ACC112 (cell line): ENCODE measurements at regions not wholly inside any gene's neighbourhood (a gene's known extent, or its start where the extent isn't known, plus 50 kb on each side); places are given as distances from the start of the nearest gene placed in this dataset.

ENCODE experiments used
- H2AFZ ChIP-seq: fragments of 200-600 bp; sonication (generic); one replicate; pipeline ENCODE4 v1.6.0; 2017; ENCODE audit warnings: antibody characterized with exemption, low read length; ENCODE audit not compliant: unreplicated experiment
- H3K27ac ChIP-seq: fragments of 200-600 bp; sonication (generic); 2 replicates; pipeline ENCODE4 v1.5.1; 2014; ENCODE audit warnings: low read depth, mild to moderate bottlenecking, antibody characterized with exemption, low read length, moderate library complexity
- H3K27me3 ChIP-seq: fragments of 200-600 bp; sonication (generic); 2 replicates; pipeline ENCODE4 v1.6.1; 2014; ENCODE audit warnings: mild to moderate bottlenecking, antibody characterized with exemption, low read length, moderate library complexity, mixed read lengths; ENCODE audit not compliant: insufficient read depth
- H3K36me3 ChIP-seq: fragments of 200-600 bp; sonication (generic); 2 replicates; pipeline ENCODE4 v1.6.1; 2016; ENCODE audit warnings: mild to moderate bottlenecking, antibody characterized with exemption, low read length, moderate library complexity, mixed read lengths; ENCODE audit not compliant: insufficient read depth
- H3K4me1 ChIP-seq: fragments of 200-600 bp; sonication (generic); one replicate; pipeline ENCODE4 v1.6.1; 2016; ENCODE audit warnings: low read length, mixed read lengths; ENCODE audit not compliant: insufficient read depth, unreplicated experiment, control insufficient read depth
- H3K4me3 ChIP-seq: fragments of 200-600 bp; sonication (generic); 2 replicates; pipeline ENCODE4 v1.5.1; 2014; ENCODE audit warnings: mild to moderate bottlenecking, low read depth, low read length
- H3K79me2 ChIP-seq: fragments of 200-600 bp; sonication (generic); one replicate; pipeline ENCODE4 v1.6.0; 2016; ENCODE audit warnings: low read length; ENCODE audit not compliant: control insufficient read depth, unreplicated experiment, insufficient read depth

DNA sequence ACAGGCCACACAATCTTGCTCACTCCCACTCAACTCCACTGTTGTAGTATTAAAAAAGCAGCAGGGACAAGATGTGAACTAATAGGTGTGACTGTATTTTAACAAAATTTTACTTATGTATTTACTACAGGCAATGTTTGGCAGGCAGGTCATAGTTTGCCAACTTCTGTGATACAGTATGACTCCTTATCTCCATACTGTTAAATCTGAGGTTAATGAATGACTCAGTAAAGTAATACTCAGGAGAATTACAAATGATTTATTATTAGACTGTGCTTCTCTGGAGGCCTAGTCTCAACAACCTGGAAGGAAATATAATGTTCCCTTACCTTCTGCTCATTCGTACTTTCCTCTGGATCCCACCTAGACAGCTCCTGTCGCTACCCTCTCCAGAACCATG is 258.6 kb upstream of the KCNMB2 start:
- H3K79me2 ChIP-seq, result no peaks in the 10 kb centered on the region
- H3K36me3 ChIP-seq, result no peaks in the 10 kb centered on the region
- no peaks in the 10 kb centered on the region for H3K4me1 ChIP-seq
- H2AFZ ChIP-seq, result no peak overlapping the region
- no peak overlapping the region for H3K4me3 ChIP-seq
- H3K27me3 ChIP-seq, result no peaks in the 10 kb centered on the region
- H3K27ac ChIP-seq, result no peak overlapping the region

GRCh38 chr3:178283561-178283960 is 252.7 kb upstream of the KCNMB2 start:
- Histone ChIP-seq H3K4me1 (no peaks in the 10 kb centered on the region), H3K27ac (no peak overlapping the region), H2AFZ (no peak overlapping the region), H3K4me3 (no peak overlapping the region), H3K36me3 (no peaks in the 10 kb centered on the region), H3K79me2 (no peaks in the 10 kb centered on the region), H3K27me3 (no peaks in the 10 kb centered on the region)

GRCh38 chr3:178284181-178284580 is 252.1 kb upstream of the KCNMB2 start:
- H3K27me3 ChIP-seq, result no peaks in the 10 kb centered on the region
- no peaks in the 10 kb centered on the region for H3K36me3 ChIP-seq
- no peaks in the 10 kb centered on the region for H3K79me2 ChIP-seq
- H3K4me3 ChIP-seq, result no peak overlapping the region
- no peaks in the 10 kb centered on the region for H3K4me1 ChIP-seq
- H3K27ac ChIP-seq, result no peak overlapping the region
- no peak overlapping the region for H2AFZ ChIP-seq

DNA sequence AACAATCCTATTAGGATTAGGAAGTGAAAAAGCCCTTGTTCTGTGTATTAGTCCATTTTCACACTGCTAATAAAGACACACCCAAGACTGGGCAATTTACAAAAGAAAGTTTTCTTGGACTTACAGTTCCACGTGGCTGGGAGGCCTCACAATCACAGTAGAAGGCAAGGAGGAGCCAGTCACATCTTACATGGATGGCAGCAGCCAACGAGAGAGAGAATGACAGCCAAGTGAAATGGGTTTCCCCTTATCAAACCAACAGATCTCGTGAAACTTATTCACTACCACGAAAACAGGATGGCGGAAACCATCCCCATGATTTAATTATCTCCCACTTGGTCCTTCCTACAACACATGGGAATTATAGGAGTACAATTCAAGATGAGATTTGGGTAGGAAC is 248.2 kb upstream of the KCNMB2 start:
- no peak overlapping the region for H3K4me3 ChIP-seq
- H3K27me3 ChIP-seq, result no peaks in the 10 kb centered on the region
- no peak overlapping the region for H3K27ac ChIP-seq
- no peaks in the 10 kb centered on the region for H3K4me1 ChIP-seq
- no peaks in the 10 kb centered on the region for H3K79me2 ChIP-seq
- no peak overlapping the region for H2AFZ ChIP-seq
- H3K36me3 ChIP-seq, result no peaks in the 10 kb centered on the region

DNA sequence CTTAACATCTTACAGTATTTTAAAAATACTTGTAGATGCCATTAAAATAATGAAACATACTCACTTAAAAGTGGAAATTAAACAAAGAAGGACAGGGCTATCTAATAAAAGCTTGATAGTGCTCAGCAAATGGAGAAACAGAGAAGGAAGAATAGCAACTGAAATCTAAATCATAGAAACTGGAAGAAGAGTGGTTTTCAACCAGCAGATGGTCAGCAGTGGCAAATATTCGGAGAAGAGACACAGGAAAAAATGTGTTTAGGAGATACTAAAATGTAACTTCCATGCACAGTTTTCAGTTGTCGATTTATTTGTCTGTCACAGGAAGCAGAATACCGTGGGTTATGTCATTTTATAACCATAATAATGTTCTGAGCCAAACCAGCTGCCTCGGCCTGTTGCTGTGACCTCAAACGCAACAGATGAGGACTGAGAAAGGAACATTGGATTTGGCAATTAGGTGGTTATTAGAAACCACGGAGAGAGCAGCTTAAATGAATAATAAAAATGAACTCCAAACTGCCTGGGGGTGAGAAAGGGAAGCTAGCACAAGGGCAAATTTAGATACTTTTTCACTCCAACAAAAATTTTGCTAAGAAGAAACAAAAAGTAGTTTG is 246.6 kb upstream of the KCNMB2 start:
- H3K27me3 ChIP-seq, result no peaks in the 10 kb centered on the region
- no peak overlapping the region for H2AFZ ChIP-seq
- no peaks in the 10 kb centered on the region for H3K79me2 ChIP-seq
- H3K4me3 ChIP-seq, result no peak overlapping the region
- no peaks in the 10 kb centered on the region for H3K4me1 ChIP-seq
- H3K36me3 ChIP-seq, result no peaks in the 10 kb centered on the region
- H3K27ac ChIP-seq, result no peak overlapping the region

- Histone ChIP-seq H3K36me3 (no peaks in the 10 kb centered on the region), H3K79me2 (no peaks in the 10 kb centered on the region), H3K4me1 (no peaks in the 10 kb centered on the region), H3K27me3 (no peaks in the 10 kb centered on the region), H2AFZ (no peak overlapping the region), H3K27ac (no peak overlapping the region), H3K4me3 (no peak overlapping the region)
These were observed 244.5 kb upstream of the KCNMB2 start for GRCh38 chr3:178291574-178292370.

DNA sequence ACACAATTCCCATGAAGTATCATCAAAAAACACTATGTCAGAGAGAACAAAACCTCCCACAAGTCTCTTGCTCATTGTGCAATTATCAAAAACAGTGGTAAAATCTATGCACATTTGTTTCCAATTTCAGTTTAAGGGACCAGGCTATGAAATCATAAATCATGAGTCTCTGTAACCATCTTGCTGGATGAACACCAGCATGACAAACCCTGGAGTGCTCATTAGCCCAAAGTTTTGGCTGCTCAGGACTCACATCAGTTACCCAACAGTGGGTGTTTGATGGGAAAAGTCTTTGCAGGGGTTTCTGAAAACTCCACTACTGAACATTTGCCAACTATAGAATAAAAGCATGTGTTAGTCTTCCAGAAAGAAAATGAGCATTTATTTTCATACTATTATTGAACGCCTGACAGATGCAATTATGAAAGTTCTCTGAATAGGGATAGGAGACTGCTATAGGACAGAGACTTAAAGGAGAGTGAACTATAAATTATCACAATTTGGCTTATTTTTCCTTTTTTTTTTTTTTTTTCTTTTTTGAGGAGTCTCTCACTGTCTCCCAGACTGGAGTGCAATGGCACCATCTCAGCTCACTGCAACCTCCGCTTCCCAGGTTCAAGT is 240.8 kb upstream of the KCNMB2 start:
- H3K27ac ChIP-seq, result no peak overlapping the region
- no peaks in the 10 kb centered on the region for H3K27me3 ChIP-seq
- H3K4me1 ChIP-seq, result no peaks in the 10 kb centered on the region
- no peak overlapping the region for H3K4me3 ChIP-seq
- H3K79me2 ChIP-seq, result no peaks in the 10 kb centered on the region
- no peaks in the 10 kb centered on the region for H3K36me3 ChIP-seq
- H2AFZ ChIP-seq, result no peak overlapping the region

DNA sequence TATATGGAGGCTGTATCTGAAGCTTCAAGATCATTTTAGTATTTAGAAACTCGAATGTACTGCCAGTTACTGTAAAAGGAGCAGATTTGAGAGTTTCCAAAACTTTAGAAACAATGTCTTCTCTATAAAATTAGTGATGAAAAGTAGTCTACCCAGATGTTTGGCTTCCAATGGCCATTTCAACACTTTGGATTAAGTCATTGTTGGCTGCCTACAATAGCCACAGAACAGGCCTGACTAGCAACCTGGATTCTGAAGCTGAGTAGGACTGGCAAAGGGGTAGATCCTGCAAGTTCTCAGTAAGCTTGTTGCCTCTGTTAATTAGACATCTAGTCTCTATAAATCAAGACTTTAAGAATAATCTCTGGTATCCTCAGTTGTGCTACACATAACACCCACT is 239.0 kb upstream of the KCNMB2 start:
- H3K27me3 ChIP-seq, result no peaks in the 10 kb centered on the region
- H3K4me3 ChIP-seq, result no peak overlapping the region
- no peaks in the 10 kb centered on the region for H3K79me2 ChIP-seq
- H3K36me3 ChIP-seq, result no peaks in the 10 kb centered on the region
- H3K4me1 ChIP-seq, result no peaks in the 10 kb centered on the region
- H3K27ac ChIP-seq, result no peak overlapping the region
- no peak overlapping the region for H2AFZ ChIP-seq

- H3K27ac ChIP-seq, result no peak overlapping the region
- H3K36me3 ChIP-seq, result no peaks in the 10 kb centered on the region
- H2AFZ ChIP-seq, result no peak overlapping the region
- no peaks in the 10 kb centered on the region for H3K4me1 ChIP-seq
- no peak overlapping the region for H3K4me3 ChIP-seq
- H3K27me3 ChIP-seq, result no peaks in the 10 kb centered on the region
- no peaks in the 10 kb centered on the region for H3K79me2 ChIP-seq
These were observed 238.5 kb upstream of the KCNMB2 start for GRCh38 chr3:178297740-178298139.

- no peaks in the 10 kb centered on the region for H3K4me1 ChIP-seq
- H3K36me3 ChIP-seq, result no peaks in the 10 kb centered on the region
- H3K4me3 ChIP-seq, result no peak overlapping the region
- H3K79me2 ChIP-seq, result no peaks in the 10 kb centered on the region
- H3K27ac ChIP-seq, result no peak overlapping the region
- no peak overlapping the region for H2AFZ ChIP-seq
- H3K27me3 ChIP-seq, result no peaks in the 10 kb centered on the region
These were observed 235.7 kb upstream of the KCNMB2 start for GRCh38 chr3:178300441-178300959.
